ENCODE measurements at regions not wholly inside any gene's neighbourhood (a gene's known extent, or its start where the extent isn't known, plus 50 kb on each side); places are given as distances from the start of the nearest gene placed in this dataset.

GRCh38 chr14:56423544-56423943 is 156.1 kb upstream of the TMEM260 start:
- TF ChIP-seq CTCF (IDR thresholded peaks at IDR 0.05), result no peak
- no peak for TF ChIP-seq EP300 (IDR thresholded peaks at IDR 0.05)

Measured in tibial nerve (tissue), 4 donors.